Testis (tissue), 2 donors: ENCODE measurements at regions not wholly inside any gene's neighbourhood (a gene's known extent, or its start where the extent isn't known, plus 50 kb on each side); places are given as distances from the start of the nearest gene placed in this dataset.

Experiments used
- DNase-seq: peaks from one replicate; pipeline ENCODE4 v3.0.0-alpha.2; 2019
- H3K27ac ChIP-seq, 2 donors: fragments of 200-600 bp; sonication (generic); one replicate each; pipeline ENCODE4 v1.5.1; 2019
- H3K27me3 ChIP-seq: fragments of 200-600 bp; sonication (generic); one replicate; pipeline ENCODE4 v1.5.1; 2019
- H3K36me3 ChIP-seq: fragments of 200-600 bp; sonication (generic); one replicate; pipeline ENCODE4 v1.5.1; 2017; ENCODE audit warnings: low read depth; ENCODE audit errors: missing control alignments
- H3K4me1 ChIP-seq: fragments of 200-600 bp; sonication (generic); one replicate; pipeline ENCODE4 v1.5.1; 2019
- H3K4me3 ChIP-seq, 2 donors: fragments of 200-600 bp; sonication (generic); one replicate each; pipeline ENCODE4 v1.5.1; 2017 to 2019
- H3K9me3 ChIP-seq: fragments of 200-600 bp; sonication (generic); one replicate; pipeline ENCODE4 v1.5.1; 2017
- CTCF ChIP-seq, 3 experiments: fragments of 450-650 bp in 2 of 3; fragments of 200-600 bp in 1 of 3; sonication (generic) in 1 of 3; IDR thresholded peaks; one replicate each; pipeline ENCODE4 v1.5.1; 2016 to 2019; ENCODE audit warnings: antibody characterized with exemption in 3 of 3, mild to moderate bottlenecking in 2 of 3, moderate library complexity in 1 of 3
- POLR2A ChIP-seq: fragments of 450-650 bp; IDR thresholded peaks from one replicate; pipeline ENCODE4 v1.6.1; 2017; ENCODE audit warnings: antibody characterized with exemption, mild to moderate bottlenecking, moderate library complexity
- WGBS, 2 donors: methylation state at CpG; one replicate each; pipeline ENCODE4 v1.1.5; 2018; 5-methylcytosine and 5-hydroxymethylcytosine counted together
- intact Hi-C: fragments of 100-400 bp; cut with DNase I; formaldehyde crosslinking; loops from one replicate; pipeline ENCODE4 v1.15.1; 2023; ENCODE audit warnings: low total_unique reads

DNA sequence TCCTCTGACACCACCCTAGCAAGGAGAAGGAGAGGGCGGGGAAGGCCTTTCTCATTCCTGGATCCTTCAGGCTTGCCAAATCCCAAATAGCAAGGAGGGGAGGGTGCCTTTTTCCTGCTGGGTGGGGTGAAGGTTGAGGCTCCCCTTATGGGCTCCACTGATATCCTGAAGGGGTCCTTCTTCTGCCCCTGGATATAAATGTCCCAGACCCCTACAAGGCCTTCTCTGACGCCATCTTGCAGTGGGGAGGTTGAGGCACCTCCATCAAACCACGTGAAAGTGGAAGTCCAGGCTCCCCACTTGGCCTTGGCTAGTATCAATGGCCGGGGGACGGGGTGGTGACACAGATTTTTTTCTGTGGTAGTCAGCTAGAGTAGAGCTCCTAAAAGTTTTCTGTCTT, 371.3 kb downstream of the GLRX3 start:
- intact Hi-C loops: no loop called here
- Histone ChIP-seq H3K9me3 (no peaks in the 10 kb centered on the region), H3K27ac (no peak overlapping the region), H3K36me3 (no peaks in the 10 kb centered on the region), H3K4me3 (no peak overlapping the region), H3K27me3 (no peaks in the 10 kb centered on the region), H3K4me1 (no peaks in the 10 kb centered on the region)
- 60 to 73% methylated on average over 5 of the region's 5 CpGs for WGBS, 2 donors
- TF ChIP-seq CTCF (IDR thresholded peaks at IDR 0.05) (no peak), POLR2A (no peak)
- DNase-seq: no peak

GRCh38 chr10:130509881-130510689, 373.9 kb downstream of the GLRX3 start:
- H3K9me3 ChIP-seq: no peaks in the 10 kb centered on the region
- no peaks in the 10 kb centered on the region for H3K4me1 ChIP-seq
- TF ChIP-seq CTCF (IDR thresholded peaks at IDR 0.05) (no peak), POLR2A (no peak)
- H3K27me3 ChIP-seq: no peaks in the 10 kb centered on the region
- DNase-seq: no peak
- WGBS, 2 donors: 80 to 82% methylated on average over 21 to 24 of the region's 25 CpGs
- H3K27ac ChIP-seq: no peak overlapping the region
- intact Hi-C loops: no loop called here
- no peaks in the 10 kb centered on the region for H3K36me3 ChIP-seq
- no peak overlapping the region for H3K4me3 ChIP-seq

GRCh38 chr10:130510755-130511154, 374.6 kb downstream of the GLRX3 start:
- no peaks in the 10 kb centered on the region for H3K27me3 ChIP-seq
- 77 to 81% methylated on average over 9 of the region's 9 CpGs for WGBS, 2 donors

GRCh38 chr10:130511766-130512165, 375.6 kb downstream of the GLRX3 start:
- Histone ChIP-seq H3K4me1 (no peaks in the 10 kb centered on the region), H3K4me3 (no peak overlapping the region), H3K36me3 (no peaks in the 10 kb centered on the region), H3K27me3 (no peaks in the 10 kb centered on the region), H3K9me3 (no peaks in the 10 kb centered on the region), H3K27ac (no peak overlapping the region)
- intact Hi-C loops: no loop called here
- 48 to 54% methylated on average over 9 to 10 of the region's 10 CpGs for WGBS, 2 donors
- DNase-seq: no peak
- TF ChIP-seq CTCF (IDR thresholded peaks at IDR 0.05) (no peak), POLR2A (no peak)

More at GRCh38 chr10:130510755-130511154, 374.6 kb downstream of the GLRX3 start:
- no peaks in the 10 kb centered on the region for H3K9me3 ChIP-seq
- intact Hi-C loops: no loop called here
- TF ChIP-seq CTCF (IDR thresholded peaks at IDR 0.05): no peak
- TF ChIP-seq POLR2A: no peak
- no peak overlapping the region for H3K27ac ChIP-seq
- no peak for DNase-seq
- no peak overlapping the region for H3K4me3 ChIP-seq
- H3K36me3 ChIP-seq: no peaks in the 10 kb centered on the region
- H3K4me1 ChIP-seq: no peaks in the 10 kb centered on the region

GRCh38 chr10:130512936-130513335, 376.7 kb downstream of the GLRX3 start:
- no peak for TF ChIP-seq POLR2A
- no peak for TF ChIP-seq CTCF (IDR thresholded peaks at IDR 0.05)
- intact Hi-C loops: no loop called here
- DNase-seq: no peak
- no peaks in the 10 kb centered on the region for H3K27me3 ChIP-seq
- 75% methylated on average over 1 of the region's 1 CpG; no CpG with 5 or more reads in 1 of the 2 donors for WGBS, 2 donors
- H3K27ac ChIP-seq: no peak overlapping the region
- H3K36me3 ChIP-seq: no peaks in the 10 kb centered on the region
- no peaks in the 10 kb centered on the region for H3K4me1 ChIP-seq
- H3K4me3 ChIP-seq: no peak overlapping the region
- no peaks in the 10 kb centered on the region for H3K9me3 ChIP-seq
